Hematopoietic multipotent progenitor cell treated with erythropoietin and hydrocortisone succinate and interleukin-3 and kit ligand, for 4 days (in vitro differentiated cells): ENCODE measurements at regions not wholly inside any gene's neighbourhood (a gene's known extent, or its start where the extent isn't known, plus 50 kb on each side); places are given as distances from the start of the nearest gene placed in this dataset.

Experiments used
- DNase-seq: peaks from one replicate; pipeline ENCODE4 v3.0.0-alpha.2; 2015

- no peak for DNase-seq
These were observed 73.7 kb downstream of the NAV1 start for GRCh38 chr1:201612645-201613044.

- DNase-seq, result peak; percentile 57
These were observed 75.5 kb downstream of the NAV1 start for GRCh38 chr1:201614262-201615015.

- DNase-seq, result no peak
These were observed 78.2 kb downstream of the NAV1 start for GRCh38 chr1:201617157-201617556.

- DNase-seq, result no peak
These were observed 79.5 kb downstream of the NAV1 start for GRCh38 chr1:201618389-201618788.

DNA sequence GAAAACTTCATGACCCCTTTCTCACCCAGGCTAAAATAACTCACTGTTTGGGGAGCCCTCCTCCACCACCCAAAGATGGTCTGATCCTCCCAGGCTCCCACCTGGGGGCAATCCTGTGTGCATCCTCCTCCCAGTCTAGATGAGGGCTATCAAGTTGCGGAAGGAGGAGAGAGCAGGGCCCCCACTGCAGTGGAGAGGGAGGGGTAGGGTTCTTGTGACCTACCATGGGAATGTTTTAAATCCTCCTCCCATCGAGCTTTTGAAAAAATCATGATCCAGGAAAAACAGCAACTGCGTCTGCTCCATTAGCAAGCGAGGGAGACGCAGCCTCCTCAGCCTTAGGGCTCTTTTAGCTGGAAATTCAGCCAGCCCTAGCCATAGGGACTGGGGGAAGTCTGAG, 80.0 kb downstream of the NAV1 start:
- no peak for DNase-seq

GRCh38 chr1:201619513-201619912, 80.6 kb downstream of the NAV1 start:
- DNase-seq, result no peak

GRCh38 chr1:201622353-201622752, 83.4 kb downstream of the NAV1 start:
- DNase-seq, result no peak

DNA sequence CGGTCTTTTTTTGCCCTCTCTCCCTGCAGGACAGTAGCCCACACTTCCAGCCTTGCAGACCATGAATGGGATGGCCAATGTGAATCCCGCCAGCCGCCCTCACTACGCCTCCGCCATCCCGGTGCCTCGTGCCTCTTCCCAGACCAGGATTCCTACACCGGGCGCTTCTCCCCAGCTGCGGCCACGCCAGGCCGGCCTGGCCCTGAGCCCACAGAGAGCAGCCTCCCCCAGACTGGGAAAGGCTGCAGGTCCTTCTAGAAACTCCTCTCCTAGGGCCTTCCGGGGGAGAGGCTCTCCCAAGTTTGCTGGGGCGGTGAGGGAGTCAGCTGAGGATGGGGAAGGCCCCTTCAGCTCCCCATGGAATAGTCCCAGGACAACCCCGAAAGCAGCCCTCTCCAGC, 83.9 kb downstream of the NAV1 start:
- no peak for DNase-seq

DNA sequence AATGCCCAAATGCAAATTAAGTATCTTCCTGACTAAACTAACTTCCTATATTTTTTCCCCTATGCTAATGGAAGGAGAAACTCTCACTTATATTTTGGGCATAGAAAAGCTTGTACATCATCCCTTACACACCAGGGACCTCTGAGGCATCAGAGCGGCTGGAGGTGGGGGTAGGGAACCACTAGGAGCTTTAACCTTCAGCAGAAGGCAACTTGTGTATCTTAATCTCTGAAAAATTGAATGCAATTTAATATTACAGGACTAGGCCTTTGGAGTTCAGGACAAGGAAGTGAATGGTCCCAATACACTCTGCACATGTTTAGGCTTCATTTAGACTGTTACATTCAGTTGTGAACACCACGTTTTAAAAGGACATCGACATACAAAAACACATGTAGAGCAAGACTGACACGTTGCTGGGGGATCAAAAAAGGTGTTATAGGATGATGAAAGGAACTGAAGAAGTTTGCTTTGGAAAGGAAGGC, 85.9 kb downstream of the NAV1 start:
- no peak for DNase-seq

- DNase-seq, result no peak
These were observed 86.4 kb downstream of the NAV1 start for GRCh38 chr1:201625226-201625761.

GRCh38 chr1:201625851-201626251, 86.9 kb downstream of the NAV1 start:
- DNase-seq, result no peak

GRCh38 chr1:201626629-201627275, 87.8 kb downstream of the NAV1 start:
- no peak for DNase-seq

DNA sequence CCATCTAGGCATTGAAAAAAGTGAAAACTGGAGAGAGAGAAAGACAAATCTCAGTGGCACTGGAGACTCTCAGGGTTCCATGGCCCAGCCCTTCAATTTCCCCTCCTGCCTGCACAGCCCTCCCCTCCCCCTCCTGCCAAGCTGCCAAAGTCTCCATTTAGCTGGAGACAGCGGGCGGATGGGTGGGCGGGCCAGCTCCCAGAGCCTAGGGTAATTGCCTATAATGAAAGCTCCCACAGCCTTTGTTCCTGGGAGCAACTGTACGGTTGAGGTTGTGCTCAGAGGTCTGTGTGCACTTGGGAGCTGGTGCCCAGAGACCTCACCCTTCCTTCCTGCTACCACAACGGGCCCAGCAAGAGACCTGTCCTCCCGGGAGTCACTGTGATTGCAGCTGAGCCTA, 89.6 kb downstream of the NAV1 start:
- no peak for DNase-seq

- DNase-seq, result no peak
These were observed 91.7 kb downstream of the NAV1 start for GRCh38 chr1:201630582-201630981.

DNA sequence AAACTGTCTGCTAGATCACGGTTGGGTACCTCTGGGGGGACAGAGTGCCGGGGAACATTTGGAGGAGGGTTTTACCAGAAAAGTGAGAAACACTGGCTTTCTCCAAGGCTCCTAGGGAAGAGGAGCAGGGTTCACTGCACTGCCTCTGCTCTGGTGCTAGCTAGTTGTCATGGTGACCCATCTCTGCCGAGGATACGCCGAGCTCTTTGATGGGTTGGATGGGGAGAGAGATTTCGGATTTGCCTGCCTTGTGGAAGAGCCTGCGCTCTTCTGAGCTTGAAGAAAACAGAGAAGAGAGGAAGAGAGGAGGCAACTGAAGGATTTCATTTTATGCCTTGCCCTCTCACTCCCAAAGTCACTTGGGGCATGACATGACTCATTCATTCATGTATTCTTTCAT, 92.1 kb downstream of the NAV1 start:
- no peak for DNase-seq

DNA sequence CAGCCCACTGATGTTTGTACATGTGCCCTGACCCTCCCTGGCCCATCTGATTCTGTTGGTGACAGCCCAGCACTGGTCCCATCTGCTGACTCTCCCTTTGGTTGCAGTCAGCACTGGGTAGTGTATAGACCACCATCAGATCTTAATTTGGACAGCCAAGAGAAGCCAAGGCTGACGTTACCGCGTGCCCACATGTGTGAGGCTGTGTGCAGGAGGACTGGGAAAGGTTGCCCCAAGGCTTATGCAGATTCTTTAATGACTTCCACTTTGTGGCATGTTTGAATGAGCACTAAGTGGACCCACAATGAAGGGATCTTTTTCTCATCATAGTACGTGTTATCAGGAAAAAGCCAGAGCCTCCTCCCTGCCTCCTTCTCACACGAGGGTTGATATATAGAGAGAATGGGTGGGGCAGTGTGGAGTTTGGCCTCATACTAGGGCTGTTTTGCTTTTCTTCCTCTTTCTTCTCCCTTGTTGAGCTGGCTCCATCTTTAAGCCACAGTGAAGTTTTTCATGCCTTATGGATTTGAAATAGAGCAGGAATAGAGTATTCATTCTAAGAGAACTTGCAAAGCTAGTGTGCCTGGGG, 93.5 kb downstream of the NAV1 start:
- DNase-seq, result peak; percentile 69

- DNase-seq, result no peak
These were observed 94.4 kb downstream of the NAV1 start for GRCh38 chr1:201633297-201633696.

GRCh38 chr1:201633811-201634210, 94.9 kb downstream of the NAV1 start:
- DNase-seq, result no peak

DNA sequence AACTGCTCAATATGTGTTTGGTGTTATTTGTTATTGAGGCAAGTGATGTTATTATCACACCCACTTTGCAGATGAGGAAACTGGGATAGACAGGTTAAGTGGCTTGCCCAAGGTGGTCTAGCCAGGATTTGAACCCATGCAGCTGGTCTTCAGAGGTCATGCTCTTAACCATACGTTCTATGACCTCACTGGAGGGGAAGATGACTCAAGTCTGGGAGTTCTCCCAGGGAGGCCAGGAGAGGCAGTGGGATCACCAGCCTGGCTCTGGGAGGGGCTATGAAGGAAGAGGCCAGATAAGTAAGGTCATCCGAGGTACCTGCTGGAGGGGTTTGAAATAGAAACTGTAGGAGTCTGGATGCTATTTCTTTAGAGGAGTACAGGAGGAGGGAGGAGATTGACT, 95.3 kb downstream of the NAV1 start:
- DNase-seq, result no peak

GRCh38 chr1:201636097-201636496, 97.2 kb downstream of the NAV1 start:
- no peak for DNase-seq

DNA sequence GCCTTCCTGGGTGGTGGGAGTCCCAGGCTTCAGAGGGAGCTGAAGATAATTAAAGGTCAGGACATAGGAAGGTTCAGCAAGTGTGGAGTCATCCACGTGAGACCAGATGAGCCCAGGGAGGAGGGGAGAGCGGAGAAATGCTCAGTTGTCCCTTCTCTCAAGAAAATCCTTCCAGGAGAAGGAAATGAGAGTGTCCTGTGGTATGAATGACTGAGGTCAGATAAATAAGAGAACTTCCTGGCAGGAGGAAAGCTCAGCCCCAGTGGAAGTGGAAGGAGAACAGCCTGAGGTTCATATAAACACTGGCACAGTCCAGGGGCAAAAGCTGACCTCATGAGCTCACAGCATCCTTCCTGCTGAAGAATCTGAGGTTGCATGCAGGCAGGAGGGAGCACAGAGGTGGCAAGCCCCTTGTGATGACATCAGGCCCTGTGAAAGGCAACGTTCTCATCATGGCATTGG, 97.6 kb downstream of the NAV1 start:
- no peak for DNase-seq

DNA sequence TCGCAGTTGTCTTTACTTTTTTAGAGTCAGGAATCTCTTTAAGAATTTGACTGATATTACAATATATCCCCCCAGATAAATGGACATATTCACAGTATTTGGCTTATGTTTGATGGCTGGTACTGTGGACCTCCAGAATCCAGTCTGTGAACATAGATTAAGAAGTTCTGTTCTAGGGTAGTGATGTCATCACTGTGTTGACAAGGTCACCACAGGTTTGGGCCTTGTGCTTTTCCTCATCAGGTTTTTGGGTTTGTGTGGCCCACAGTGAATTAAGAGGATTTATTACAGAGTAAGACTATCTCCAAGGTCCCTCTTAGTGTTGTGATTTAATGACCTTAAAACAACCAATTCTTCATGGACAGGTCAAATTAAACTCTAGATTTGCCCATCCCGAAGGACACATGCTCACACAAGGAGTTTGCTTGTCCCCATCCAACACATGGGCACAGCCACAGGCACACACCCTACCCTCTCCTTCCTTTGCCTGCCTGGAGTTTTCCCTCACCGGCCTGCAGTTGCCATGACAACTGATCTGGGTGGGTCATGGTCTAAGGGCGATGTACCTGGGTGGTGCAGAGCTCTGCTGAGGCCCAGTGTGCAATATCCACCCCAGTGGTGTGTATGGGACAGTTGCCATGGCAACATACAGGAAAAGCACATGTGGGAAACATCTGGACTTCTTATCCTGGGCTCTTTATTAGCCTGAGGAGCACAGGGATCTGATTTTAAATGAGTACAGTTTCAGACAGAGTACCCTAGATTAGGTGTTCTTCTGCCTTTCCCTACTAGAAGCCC, 98.6 kb downstream of the NAV1 start:
- no peak for DNase-seq

- DNase-seq, result no peak
These were observed 100.5 kb downstream of the NAV1 start for GRCh38 chr1:201639391-201639790.
